Heart left ventricle (tissue), 16 donors: ENCODE measurements at regions not wholly inside any gene's neighbourhood (a gene's known extent, or its start where the extent isn't known, plus 50 kb on each side); places are given as distances from the start of the nearest gene placed in this dataset.

Experiments
- ATAC-seq, 4 donors: fragments of 200-7000 bp; cut with Tn5 transposase; one replicate each; pipeline ENCODE4 v1.9.1; 2020 to 2022; ENCODE audit warnings: moderate library complexity in 4 of 4, mild to moderate bottlenecking in 3 of 4, moderate number of reproducible peaks in 1 of 4
- DNase-seq, 5 donors: peaks; one replicate each; pipeline ENCODE4 v3.0.0-alpha.2; 2020
- H3K27ac ChIP-seq, 12 donors: fragments of 200-600 bp; sonication (generic) in 4 of 12; one replicate each; pipeline versions ENCODE4 v1.5.0 to v1.8.0; 2016 to 2022; ENCODE audit warnings: mild to moderate bottlenecking in 2 of 12
- H3K27me3 ChIP-seq, 9 donors: fragments of 200-600 bp; sonication (generic) in 2 of 9; one replicate each; pipeline versions ENCODE4 v1.5.1 to v1.8.0; 2016 to 2022; ENCODE audit warnings: mild to moderate bottlenecking in 3 of 9
- H3K36me3 ChIP-seq, 9 donors: fragments of 200-600 bp; sonication (generic) in 2 of 9; one replicate each; pipeline versions ENCODE4 v1.5.0 to v1.8.0; 2018 to 2022; ENCODE audit warnings: mild to moderate bottlenecking in 2 of 9
- H3K4me1 ChIP-seq, 12 donors: fragments of 200-600 bp; sonication (generic) in 4 of 12; one replicate each; pipeline versions ENCODE4 v1.5.0 to v1.8.0; 2016 to 2022; ENCODE audit warnings: mild to moderate bottlenecking in 3 of 12
- H3K4me3 ChIP-seq, 12 donors: fragments of 200-600 bp; sonication (generic) in 4 of 12; one replicate each; pipeline versions ENCODE4 v1.5.0 to v1.8.0; 2017 to 2022; ENCODE audit warnings: mild to moderate bottlenecking in 9 of 12, moderate library complexity in 4 of 12
- H3K9me3 ChIP-seq, 12 donors: fragments of 200-600 bp; sonication (generic) in 4 of 12; one replicate each; pipeline versions ENCODE4 v1.5.0 to v1.8.0; 2016 to 2022; ENCODE audit warnings: mild to moderate bottlenecking in 1 of 12
- CTCF ChIP-seq, 12 donors: fragments of 200-600 bp; sonication (generic) in 4 of 12; IDR thresholded peaks; one replicate each; pipeline versions ENCODE4 v1.5.0 to v1.8.0; 2018 to 2022; ENCODE audit warnings: antibody characterized with exemption in 12 of 12, mild to moderate bottlenecking in 5 of 12
- POLR2A ChIP-seq, 2 donors: fragments of 450-650 bp; IDR thresholded peaks; one replicate each; pipeline ENCODE4 v1.6.1; 2017; ENCODE audit warnings: antibody characterized with exemption in 2 of 2, mild to moderate bottlenecking in 2 of 2, moderate library complexity in 2 of 2
- WGBS, 4 donors: extraction: QIAGEN DNeasy Blood & Tissue Kit in 2 of 4; methylation state at CpG; one replicate each; pipeline versions ENCODE4 v1.1.5 to v1.1.7; 2013 to 2018; 5-methylcytosine and 5-hydroxymethylcytosine counted together
- intact Hi-C, 10 donors: fragments of 100-400 bp; cut with DNase I; formaldehyde crosslinking; loops; one replicate each; pipeline versions ENCODE4 v1.11.1 to v1.14.2; 2022
- donor health status: ischemic (EF 13 %, LVEDD 7.1; RV severe dilation, severe dysfunction).
- donor health status: healthy with polysubstance abuse.
- donor health status: DM: no; HTN: yes; CAD: no.
- donor health status: DM: no; HTN: no; CAD: no.
- donor health status: ischemic (EF 25% LVEDD 6.9; RV normal size, moderate dysfunction).
- donor health status: ischemic (EF 25% LVEDD 5.7; RV mildly dilated, moderate dysfunction).
- donor health status: healthy.
- donor health status: DM: yes; HTN: yes; CAD: no.
- donor health status: ischemic (EF 35%, LVEDD 5.7; RV mildly dilated, moderate dysfunction).
- donor health status: nonischemic (EF 11% LVEDD 7.7; RV severe dilation, severe dysfunction).
- donor health status: DM: yes; HTN: yes; CAD: no.
- donor health status: PGD.
- donor health status: ischemic (EF 29% LVEDD 5.4; RV normal size, mild dysfunction).
- donor health status: nonischemic (EF 23%, LVEDD 6.1; RV moderate dilation, normal function).

GRCh38 chr19:29329460-29330134 lies 116.6 kb upstream of the UQCRFS1 start:
- Histone ChIP-seq H3K4me3 (no peak overlapping the region), H3K27ac (no peak overlapping the region), H3K9me3 (peaks cover 0 to 7% (median 0%) of the 10 kb centered on the region in 12 donors), H3K4me1 (no peaks in the 10 kb centered on the region), H3K36me3 (no peaks in the 10 kb centered on the region), H3K27me3 (peaks cover 0 to 2% (median 0%) of the 10 kb centered on the region in 9 donors)
- no peak for TF ChIP-seq CTCF (IDR thresholded peaks at IDR 0.05)
- TF ChIP-seq POLR2A (IDR thresholded peaks at IDR 0.05): no peak
- intact Hi-C loops: no loop called here
- 57 to 72% (median 69%) methylated on average over 5 of the region's 5 CpGs for WGBS, 4 donors
- peak in 2 of 4 donors; percentile 28 to 51 for ATAC-seq
- DNase-seq: no peak

GRCh38 chr19:29336425-29336824 lies 123.5 kb upstream of the UQCRFS1 start:
- intact Hi-C loops: no loop called here
- Histone ChIP-seq H3K27ac (no peak overlapping the region), H3K4me1 (no peaks in the 10 kb centered on the region), H3K27me3 (peaks cover 0 to 4% (median 0%) of the 10 kb centered on the region in 9 donors), H3K36me3 (no peaks in the 10 kb centered on the region), H3K4me3 (no peak overlapping the region), H3K9me3 (peaks cover 0 to 9% (median 0%) of the 10 kb centered on the region in 12 donors)
- no peak for TF ChIP-seq POLR2A (IDR thresholded peaks at IDR 0.05)
- no peak for TF ChIP-seq CTCF (IDR thresholded peaks at IDR 0.05)
- ATAC-seq (no peak), DNase-seq (no peak)
- WGBS, 4 donors: 59 to 68% (median 60%) methylated on average over 5 of the region's 5 CpGs

- Histone ChIP-seq H3K27ac (no peak overlapping the region), H3K36me3 (no peaks in the 10 kb centered on the region), H3K4me1 (no peaks in the 10 kb centered on the region), H3K9me3 (peaks cover 0 to 15% (median 3%) of the 10 kb centered on the region in 12 donors), H3K4me3 (no peak overlapping the region), H3K27me3 (peaks cover 0 to 4% (median 0%) of the 10 kb centered on the region in 9 donors)
- 27 to 56% (median 51%) methylated on average over 5 to 6 of the region's 6 CpGs for WGBS, 4 donors
- intact Hi-C loops: no loop called here
- DNase-seq: no peak
- no peak for TF ChIP-seq POLR2A (IDR thresholded peaks at IDR 0.05)
- no peak for ATAC-seq
Measured at GRCh38 chr19:29337029-29337428, 124.1 kb upstream of the UQCRFS1 start.

GRCh38 chr19:29338480-29338879 lies 125.5 kb upstream of the UQCRFS1 start:
- H3K9me3 ChIP-seq: peaks cover 0 to 29% (median 14%) of the 10 kb centered on the region in 12 donors
- no peak overlapping the region for H3K4me3 ChIP-seq
- WGBS, 4 donors: 44 to 67% (median 51%) methylated on average over 1 of the region's 1 CpG
- DNase-seq: no peak
- no peak overlapping the region for H3K27ac ChIP-seq
- no peaks in the 10 kb centered on the region for H3K4me1 ChIP-seq
- H3K36me3 ChIP-seq: no peaks in the 10 kb centered on the region
- intact Hi-C loops: no loop called here
- ATAC-seq: no peak
- TF ChIP-seq POLR2A (IDR thresholded peaks at IDR 0.05) (no peak), CTCF (IDR thresholded peaks at IDR 0.05) (no peak)
- H3K27me3 ChIP-seq: peaks cover 0 to 4% (median 0%) of the 10 kb centered on the region in 9 donors

GRCh38 chr19:29342721-29343120 lies 129.8 kb upstream of the UQCRFS1 start:
- TF ChIP-seq CTCF (IDR thresholded peaks at IDR 0.05) (no peak), POLR2A (IDR thresholded peaks at IDR 0.05) (no peak)
- no peak for ATAC-seq
- H3K27me3 ChIP-seq: peaks cover 0 to 4% (median 0%) of the 10 kb centered on the region in 9 donors
- H3K4me3 ChIP-seq: no peak overlapping the region
- intact Hi-C loops: no loop called here
- no peak for DNase-seq
- H3K27ac ChIP-seq: no peak overlapping the region
- no peaks in the 10 kb centered on the region for H3K4me1 ChIP-seq
- H3K36me3 ChIP-seq: no peaks in the 10 kb centered on the region
- H3K9me3 ChIP-seq: peaks cover 0 to 67% (median 47%) of the 10 kb centered on the region in 12 donors
- 78 to 90% (median 84%) methylated on average over 1 of the region's 1 CpG for WGBS, 4 donors
